OCI-LY1 (cell line): ENCODE measurements at regions not wholly inside any gene's neighbourhood (a gene's known extent, or its start where the extent isn't known, plus 50 kb on each side); places are given as distances from the start of the nearest gene placed in this dataset.

Experiments
- EZH2 ChIP-seq: fragments of 200-600 bp; sonication (generic), shearing (Covaris generic); IDR thresholded peaks from 2 replicates; pipeline ENCODE4 v1.8.0; 2017; ENCODE audit warnings: borderline replicate concordance, mixed run types, mild to moderate bottlenecking, antibody characterized with exemption, low read length, moderate library complexity, mixed read lengths
- TF ChIP-seq, protein P1 (sequence below): fragments of 200-600 bp; sonication (generic), shearing (Covaris generic); IDR thresholded peaks from 2 replicates; pipeline ENCODE4 v1.5.1; 2017; ENCODE audit warnings: mild to moderate bottlenecking, antibody characterized with exemption, low read length, moderate library complexity, mixed read lengths

DNA sequence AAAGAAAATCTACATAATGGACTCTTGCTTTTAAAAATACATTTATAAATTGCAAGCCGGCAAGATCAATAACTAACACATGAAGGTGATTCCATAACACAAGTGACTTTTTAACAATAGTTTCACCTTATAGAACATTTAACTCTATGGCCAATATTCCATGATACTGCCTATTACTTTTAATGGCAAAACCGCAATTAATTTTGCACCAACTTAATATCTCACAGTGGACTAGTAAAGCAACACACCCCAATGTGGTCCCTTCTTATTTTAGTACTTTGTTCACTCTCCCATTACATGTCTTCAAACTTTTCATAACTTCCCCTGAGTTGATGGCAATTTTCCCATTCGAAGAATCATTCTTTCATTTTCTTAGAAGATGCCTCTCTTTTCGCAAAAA lies 351.6 kb upstream of the F9 start:
- TF ChIP-seq, protein P1, sequence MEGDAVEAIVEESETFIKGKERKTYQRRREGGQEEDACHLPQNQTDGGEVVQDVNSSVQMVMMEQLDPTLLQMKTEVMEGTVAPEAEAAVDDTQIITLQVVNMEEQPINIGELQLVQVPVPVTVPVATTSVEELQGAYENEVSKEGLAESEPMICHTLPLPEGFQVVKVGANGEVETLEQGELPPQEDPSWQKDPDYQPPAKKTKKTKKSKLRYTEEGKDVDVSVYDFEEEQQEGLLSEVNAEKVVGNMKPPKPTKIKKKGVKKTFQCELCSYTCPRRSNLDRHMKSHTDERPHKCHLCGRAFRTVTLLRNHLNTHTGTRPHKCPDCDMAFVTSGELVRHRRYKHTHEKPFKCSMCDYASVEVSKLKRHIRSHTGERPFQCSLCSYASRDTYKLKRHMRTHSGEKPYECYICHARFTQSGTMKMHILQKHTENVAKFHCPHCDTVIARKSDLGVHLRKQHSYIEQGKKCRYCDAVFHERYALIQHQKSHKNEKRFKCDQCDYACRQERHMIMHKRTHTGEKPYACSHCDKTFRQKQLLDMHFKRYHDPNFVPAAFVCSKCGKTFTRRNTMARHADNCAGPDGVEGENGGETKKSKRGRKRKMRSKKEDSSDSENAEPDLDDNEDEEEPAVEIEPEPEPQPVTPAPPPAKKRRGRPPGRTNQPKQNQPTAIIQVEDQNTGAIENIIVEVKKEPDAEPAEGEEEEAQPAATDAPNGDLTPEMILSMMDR: no peak
- no peak for TF ChIP-seq EZH2
